K562 (cell line): ENCODE measurements at regions not wholly inside any gene's neighbourhood (a gene's known extent, or its start where the extent isn't known, plus 50 kb on each side); places are given as distances from the start of the nearest gene placed in this dataset.

ENCODE experiments used
- ATAC-seq: fragments of 200-7000 bp; cut with Tn5 transposase; 3 replicates; pipeline ENCODE4 v1.9.1; 2020; ENCODE audit warnings: moderate library complexity
- BruUV-seq: library from RNA; stranded (reverse); fragments of 400-500 nt; replicated peaks from 2 replicates; lab custom pipeline; 2021; lab: Mats Ljungman, UMichigan
- CTCF ChIA-PET: fragments of 300-600 bp; formaldehyde crosslinking; extraction: SDS; loops from one replicate; lab custom pipeline; 2021; ENCODE audit warnings: low intra/inter-chr PET ratio; lab: Yijun Ruan, JAX
- POLR2A ChIA-PET: fragments of 300-600, 350-650 bp; sonication (Branson Sonifier 250); formaldehyde crosslinking; extraction: SDS; loops from one replicate; lab custom pipeline; 2021; ENCODE audit warnings: antibody characterized with exemption, inconsistent platforms; lab: Yijun Ruan, JAX
- DNase-seq, 4 experiments: peaks; one replicate each; pipeline versions ENCODE4 v3.0.0 to v3.0.0-alpha.2; 2011 to 2018; ENCODE audit warnings: low spot score in 3 of 4, mixed read lengths in 3 of 4; ENCODE audit errors: extremely low read depth in 1 of 4
- FAIRE-seq: peaks from 2 replicates; lab custom pipeline; 2011; peaks lifted over from hg19 to GRCh38; lab: Jason Lieb, UNC
- H2AFZ ChIP-seq: 2 replicates; pipeline ENCODE4 v1.6.0; 2011; ENCODE audit warnings: low read depth, low read length, control low read depth, inconsistent platforms
- H3K27ac ChIP-seq: fragments of 200-600 bp; 3 replicates; pipeline ENCODE4 v1.8.0; 2011; ENCODE audit warnings: low read depth, mild to moderate bottlenecking, control low read depth, inconsistent platforms, low read length, moderate library complexity, mixed read lengths; ENCODE audit errors: extremely low read depth
- H3K27me3 ChIP-seq, 2 experiments: fragments of 300-600 bp in 1 of 2; 2 replicates in 1 of 2; 3 replicates in 1 of 2; pipeline versions ENCODE4 v1.6.0 to v1.8.0; 2011; ENCODE audit warnings: inconsistent platforms in 2 of 2, low read length in 2 of 2, mild to moderate bottlenecking in 1 of 2, mixed read lengths in 1 of 2, moderate library complexity in 1 of 2; ENCODE audit not compliant: control insufficient read depth in 2 of 2, insufficient read depth in 2 of 2
- H3K36me3 ChIP-seq: fragments of 300-600 bp; 3 replicates; pipeline ENCODE4 v1.8.0; 2011; ENCODE audit warnings: mild to moderate bottlenecking, low read length, inconsistent platforms; ENCODE audit not compliant: control insufficient read depth, insufficient read depth
- H3K4me1 ChIP-seq, 2 experiments: fragments of 200-600 bp in 1 of 2; replicated peaks in 1 of 2; 2 replicates in 1 of 2; 3 replicates in 1 of 2; pipeline versions ENCODE4 v1.5.1 to v1.8.0; 2011; ENCODE audit warnings: inconsistent platforms in 2 of 2, low read length in 2 of 2, mild to moderate bottlenecking in 1 of 2, mixed read lengths in 1 of 2, moderate library complexity in 1 of 2; ENCODE audit not compliant: control insufficient read depth in 2 of 2, insufficient read depth in 2 of 2
- H3K4me2 ChIP-seq: 2 replicates; pipeline ENCODE4 v1.6.1; 2011; ENCODE audit warnings: low read length, control low read depth, inconsistent platforms, mixed read lengths; ENCODE audit not compliant: insufficient read depth
- H3K4me3 ChIP-seq: fragments of 200-600 bp; sonication (generic), shearing (Covaris generic); 2 replicates; pipeline ENCODE4 v1.5.1; 2016; ENCODE audit warnings: control low read depth, inconsistent platforms
- H3K79me2 ChIP-seq: fragments of 200-600 bp; 3 replicates; pipeline ENCODE4 v1.8.0; 2011; ENCODE audit warnings: low read length, inconsistent platforms; ENCODE audit not compliant: control insufficient read depth, insufficient read depth
- H3K9ac ChIP-seq, 2 experiments: 2 replicates each; pipeline versions ENCODE4 v1.6.0 to v1.6.1; 2011; ENCODE audit warnings: low read depth in 2 of 2, low read length in 2 of 2, control low read depth in 1 of 2, inconsistent platforms in 1 of 2, mild to moderate bottlenecking in 1 of 2, mixed read lengths in 1 of 2; ENCODE audit not compliant: insufficient read depth in 1 of 2
- H3K9me1 ChIP-seq: one replicate; pipeline ENCODE4 v1.6.0; 2011; ENCODE audit warnings: inconsistent platforms, mild to moderate bottlenecking, low read length, moderate library complexity; ENCODE audit not compliant: control insufficient read depth, insufficient read depth
- H3K9me3 ChIP-seq: replicated peaks from 2 replicates; pipeline ENCODE4 v1.5.1; 2011; ENCODE audit warnings: low read depth, low read length, inconsistent platforms; ENCODE audit not compliant: control insufficient read depth, insufficient read depth
- H4K20me1 ChIP-seq: replicated peaks from 2 replicates; pipeline ENCODE4 v1.6.1; 2011; ENCODE audit warnings: low read length, inconsistent platforms, mixed read lengths; ENCODE audit not compliant: control insufficient read depth, insufficient read depth
- CHD1 ChIP-seq: fragments of 200-600 bp; sonication (generic); IDR thresholded peaks from one replicate; pipeline ENCODE4 v1.6.1; 2012; ENCODE audit warnings: mild to moderate bottlenecking, moderate library complexity, low read length, inconsistent platforms
- E2F3 ChIP-seq: fragments of 250-450 bp; sonication (Bioruptor Pico); IDR thresholded peaks from 2 replicates; pipeline ENCODE4 v1.4.0; 2020; ENCODE audit warnings: mild to moderate bottlenecking
- ELF1 ChIP-seq: fragments of 200-800 bp; sonication (Bioruptor generic); IDR thresholded peaks from 2 replicates; pipeline ENCODE4 v1.6.1; 2016; ENCODE audit warnings: missing genetic modification characterization, missing compliant biosample characterization
- FOXA1 ChIP-seq: fragments of 450-650 bp; IDR thresholded peaks from 2 replicates; pipeline ENCODE4 v1.6.1; 2016; ENCODE audit warnings: mild to moderate bottlenecking, borderline replicate concordance
- U2AF2 ChIP-seq: fragments of 200-400 bp; formaldehyde crosslinking; optimal IDR thresholded peaks from 2 replicates; pipeline ENCODE3; 2017; ENCODE audit warnings: low read depth, mild to moderate bottlenecking, low read length
- ZNF316 ChIP-seq: fragments of 450-650 bp; IDR thresholded peaks from 2 replicates; pipeline ENCODE4 v1.6.1; 2016
- ZNF707 ChIP-seq: fragments of 250-450 bp; sonication (Bioruptor Pico); conservative IDR thresholded peaks from 2 replicates; pipeline ENCODE4 v1.8.0; 2022; ENCODE audit warnings: inconsistent platforms, mild to moderate bottlenecking, moderate library complexity
- WGBS: fragments of 100-300 bp; shearing (Covaris generic); methylation state at CpG from one replicate; pipeline ENCODE4 v1.1.6; 2016; ENCODE audit warnings: low coverage, mixed read lengths; ENCODE audit not compliant: insufficient coverage; ENCODE audit errors: missing lambda C conversion rate; 5-methylcytosine and 5-hydroxymethylcytosine counted together
- in situ Hi-C: fragments of 300-500 bp; cut with MboI; formaldehyde crosslinking; loops from 4 replicates; pipeline ENCODE4 v1.15.0; 2018; ENCODE audit warnings: inconsistent platforms, mixed read lengths
- intact Hi-C: fragments of 100-400 bp; cut with micrococcal nuclease; formaldehyde crosslinking; loops from 2 replicates; pipeline ENCODE4 v1.14.2; 2022
- TF ChIP-seq, protein P1 (sequence below): sonication (generic); formaldehyde crosslinking; IDR thresholded peaks from 2 replicates; pipeline ENCODE4 v1.9.0; 2022; ENCODE audit warnings: mild to moderate bottlenecking, missing genetic modification reagents
- TF ChIP-seq, protein P2 (sequence below): fragments of 200-800 bp; sonication (Bioruptor generic); IDR thresholded peaks from 2 replicates; pipeline ENCODE4 v1.6.1; 2017; ENCODE audit warnings: missing genetic modification characterization, missing compliant biosample characterization

DNA sequence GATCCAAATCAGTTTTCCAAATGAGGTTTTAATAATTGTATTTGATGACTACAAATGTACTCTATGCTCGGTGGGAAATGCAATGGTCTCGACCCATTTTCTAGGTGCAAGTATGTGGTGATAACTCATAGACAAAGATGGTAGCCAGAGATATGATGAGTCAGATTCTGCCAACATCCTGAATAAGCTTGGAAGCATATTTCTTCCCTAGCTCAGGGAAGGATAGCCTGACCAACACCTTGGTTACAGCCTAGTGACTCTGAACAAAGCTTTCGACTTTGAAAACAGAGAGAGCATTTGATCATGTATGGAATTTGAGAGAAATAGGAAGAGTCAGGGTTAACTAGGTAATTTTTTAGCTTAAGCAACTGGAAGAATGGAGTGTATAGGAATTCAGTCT is 128.3 kb upstream of the MYOCD start:
- in situ Hi-C loops (no loop called here), intact Hi-C loops (no loop called here)
- Histone ChIP-seq H2AFZ (no peak overlapping the region), H3K79me2 (no peaks in the 10 kb centered on the region), H3K9ac (no peak overlapping the region), H3K36me3 (no peaks in the 10 kb centered on the region), H3K9me3 (no peaks in the 10 kb centered on the region), H3K4me1 (no peaks in the 10 kb centered on the region), H3K4me2 (no peak overlapping the region), H3K4me3 (no peak overlapping the region), H4K20me1 (no peaks in the 10 kb centered on the region), H3K9me1 (no peaks in the 10 kb centered on the region), H3K27me3 (no peaks in the 10 kb centered on the region; a peak in 1 of 5 replicates), H3K27ac (no peak overlapping the region)
- 0% methylated on average over 3 of the region's 3 CpGs for WGBS
- CTCF ChIA-PET, result no interaction called here
- no peak for TF ChIP-seq U2AF2
- FAIRE-seq, result no peak
- DNase-seq, result no peak
- POLR2A ChIA-PET, result interaction anchor here (0.6 kb wide), 1 partner anchor 9 kb away, joined by 3 read pairs; no protein-coding TSS in a partner anchor
- no TSS peak for BruUV-seq
- ATAC-seq, result no peak

DNA sequence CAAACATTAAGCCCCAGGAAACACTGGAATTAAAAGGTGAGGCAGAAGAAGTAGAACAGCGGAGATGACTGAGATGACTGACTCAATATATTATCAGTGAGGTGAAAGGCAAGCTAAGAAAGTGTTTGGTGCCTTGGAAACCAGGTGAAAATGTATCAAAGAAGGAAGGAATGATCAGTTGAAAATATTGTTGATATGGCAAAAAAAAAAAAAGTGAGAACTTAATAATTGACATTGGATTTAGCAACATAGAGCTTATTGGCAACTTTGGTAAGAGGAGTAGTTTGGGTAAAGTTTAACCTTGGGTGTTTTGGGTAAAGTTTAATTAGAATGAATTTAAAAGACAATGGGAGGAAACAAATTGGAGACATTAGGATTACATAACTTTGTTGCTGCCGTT is 127.7 kb upstream of the MYOCD start:
- no peaks in the 10 kb centered on the region for H3K36me3 ChIP-seq
- no peak overlapping the region for H3K4me2 ChIP-seq
- ATAC-seq (no peak), FAIRE-seq (no peak), DNase-seq (no peak)
- no peak overlapping the region for H3K27ac ChIP-seq
- H4K20me1 ChIP-seq, result no peaks in the 10 kb centered on the region
- 0% methylated on average over 1 of the region's 2 CpGs for WGBS
- H3K79me2 ChIP-seq, result no peaks in the 10 kb centered on the region
- in situ Hi-C loops, result no loop called here
- H3K9me1 ChIP-seq, result no peaks in the 10 kb centered on the region
- no TSS peak for BruUV-seq
- intact Hi-C loops, result no loop called here
- no peaks in the 10 kb centered on the region; a peak in 1 of 5 replicates for H3K27me3 ChIP-seq
- no peaks in the 10 kb centered on the region for H3K9me3 ChIP-seq
- CTCF ChIA-PET, result no interaction called here
- TF ChIP-seq ZNF707 (no peak), CHD1 (no peak), E2F3 (CRISPR knock-in tag) (no peak), ZNF316 (peak; percentile 51; the same call in 1 of the 2 replicates), FOXA1 (no peak), ELF1 (tag) (no peak)
- TF ChIP-seq, protein P1, sequence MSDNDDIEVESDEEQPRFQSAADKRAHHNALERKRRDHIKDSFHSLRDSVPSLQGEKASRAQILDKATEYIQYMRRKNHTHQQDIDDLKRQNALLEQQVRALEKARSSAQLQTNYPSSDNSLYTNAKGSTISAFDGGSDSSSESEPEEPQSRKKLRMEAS (CRISPR knock-in tag), result no peak
- TF ChIP-seq, protein P2, sequence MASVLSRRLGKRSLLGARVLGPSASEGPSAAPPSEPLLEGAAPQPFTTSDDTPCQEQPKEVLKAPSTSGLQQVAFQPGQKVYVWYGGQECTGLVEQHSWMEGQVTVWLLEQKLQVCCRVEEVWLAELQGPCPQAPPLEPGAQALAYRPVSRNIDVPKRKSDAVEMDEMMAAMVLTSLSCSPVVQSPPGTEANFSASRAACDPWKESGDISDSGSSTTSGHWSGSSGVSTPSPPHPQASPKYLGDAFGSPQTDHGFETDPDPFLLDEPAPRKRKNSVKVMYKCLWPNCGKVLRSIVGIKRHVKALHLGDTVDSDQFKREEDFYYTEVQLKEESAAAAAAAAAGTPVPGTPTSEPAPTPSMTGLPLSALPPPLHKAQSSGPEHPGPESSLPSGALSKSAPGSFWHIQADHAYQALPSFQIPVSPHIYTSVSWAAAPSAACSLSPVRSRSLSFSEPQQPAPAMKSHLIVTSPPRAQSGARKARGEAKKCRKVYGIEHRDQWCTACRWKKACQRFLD, result no peak
- no peak overlapping the region for H3K9ac ChIP-seq
- POLR2A ChIA-PET, result interaction anchor here (0.6 kb wide), 1 partner anchor 9 kb away, joined by 3 read pairs; no protein-coding TSS in a partner anchor
- H3K4me3 ChIP-seq, result no peak overlapping the region
- no peaks in the 10 kb centered on the region for H3K4me1 ChIP-seq
- H2AFZ ChIP-seq, result no peak overlapping the region
